CD14-positive monocyte (primary cell): ENCODE measurements at regions not wholly inside any gene's neighbourhood (a gene's known extent, or its start where the extent isn't known, plus 50 kb on each side); places are given as distances from the start of the nearest gene placed in this dataset.

ENCODE experiments used
- DNase-seq, 3 donors: peaks; one replicate each; pipeline ENCODE4 v3.0.0-alpha.2; 2011 to 2022
- H2AFZ ChIP-seq: 2 replicates; pipeline ENCODE4 v1.6.0; 2012; ENCODE audit warnings: mild to moderate bottlenecking, low read depth, low read length, inconsistent platforms; ENCODE audit not compliant: insufficient read depth, poor library complexity, severe bottlenecking
- H3K27ac ChIP-seq, 2 donors: 1 replicate in 1 of 2; 2 replicates in 1 of 2; pipeline ENCODE4 v1.5.1; 2012 to 2013; ENCODE audit warnings: low read length in 2 of 2, control low read depth in 1 of 2, inconsistent platforms in 1 of 2, low read depth in 1 of 2, mild to moderate bottlenecking in 1 of 2
- H3K27me3 ChIP-seq, 2 donors: one replicate each; pipeline versions ENCODE4 v1.6.0 to v1.6.1; 2011 to 2013; ENCODE audit warnings: low read length in 2 of 2; ENCODE audit not compliant: control insufficient read depth in 2 of 2, insufficient read depth in 2 of 2
- H3K36me3 ChIP-seq, 2 donors: replicated peaks in 1 of 2; 1 replicate in 1 of 2; 2 replicates in 1 of 2; pipeline versions ENCODE4 v1.5.1 to v1.6.1; 2012 to 2013; ENCODE audit warnings: low read length in 2 of 2, control low read depth in 1 of 2, inconsistent platforms in 1 of 2, mild to moderate bottlenecking in 1 of 2; ENCODE audit not compliant: insufficient read depth in 2 of 2, control insufficient read depth in 1 of 2
- H3K4me1 ChIP-seq, 2 donors: 1 replicate in 1 of 2; 2 replicates in 1 of 2; pipeline versions ENCODE4 v1.5.1 to v1.6.1; 2012 to 2013; ENCODE audit warnings: low read length in 2 of 2, control low read depth in 1 of 2, inconsistent platforms in 1 of 2, mild to moderate bottlenecking in 1 of 2, moderate library complexity in 1 of 2; ENCODE audit not compliant: insufficient read depth in 2 of 2, control insufficient read depth in 1 of 2
- H3K4me2 ChIP-seq: replicated peaks from 2 replicates; pipeline ENCODE3; 2012; ENCODE audit warnings: low read length, moderate library complexity, mild to moderate bottlenecking; ENCODE audit not compliant: poor library complexity, severe bottlenecking; ENCODE audit errors: extremely low read depth
- H3K4me3 ChIP-seq, 3 experiments: fragments of 200-600 bp in 1 of 3; sonication (generic) in 1 of 3; replicated peaks in 1 of 3; 1 replicate in 2 of 3; 2 replicates in 1 of 3; pipeline ENCODE4 v1.5.1; 2011 to 2013; ENCODE audit warnings: low read length in 3 of 3, mild to moderate bottlenecking in 3 of 3, control low read depth in 2 of 3, low read depth in 2 of 3, inconsistent platforms in 1 of 3, moderate library complexity in 1 of 3
- H3K79me2 ChIP-seq: 2 replicates; pipeline ENCODE4 v1.6.0; 2012; ENCODE audit warnings: mild to moderate bottlenecking, control low read depth, inconsistent platforms, low read length, moderate library complexity; ENCODE audit not compliant: insufficient read depth
- H3K9ac ChIP-seq: 2 replicates; pipeline ENCODE4 v1.6.0; 2017; ENCODE audit warnings: low read length, mild to moderate bottlenecking; ENCODE audit not compliant: insufficient read depth, poor library complexity, severe bottlenecking
- H3K9me3 ChIP-seq, 2 donors: replicated peaks in 1 of 2; 1 replicate in 1 of 2; 2 replicates in 1 of 2; pipeline versions ENCODE4 v1.5.1 to v1.6.1; 2012 to 2013; ENCODE audit warnings: low read length in 2 of 2, control low read depth in 1 of 2; ENCODE audit not compliant: control insufficient read depth in 1 of 2, insufficient read depth in 1 of 2
- H4K20me1 ChIP-seq: 2 replicates; pipeline ENCODE4 v1.6.0; 2012; ENCODE audit warnings: mild to moderate bottlenecking, low read length, control low read depth, moderate library complexity; ENCODE audit not compliant: insufficient read depth
- H3K27ac Mint-ChIP-seq, 7 donors: one replicate each; pipeline ENCODE4 v1.8.0; 2020; ENCODE audit warnings: mild to moderate bottlenecking in 7 of 7, mixed read lengths in 7 of 7, moderate library complexity in 6 of 7, inconsistent platforms in 2 of 7
- H3K27me3 Mint-ChIP-seq, 3 donors: one replicate each; pipeline ENCODE4 v1.8.0; 2021 to 2022; ENCODE audit warnings: low read depth in 3 of 3, mild to moderate bottlenecking in 3 of 3, mixed read lengths in 3 of 3, moderate library complexity in 3 of 3, inconsistent platforms in 1 of 3
- H3K36me3 Mint-ChIP-seq, 2 donors: one replicate each; pipeline ENCODE4 v1.8.0; 2020; ENCODE audit warnings: mixed read lengths in 2 of 2, inconsistent platforms in 1 of 2, mild to moderate bottlenecking in 1 of 2
- H3K4me1 Mint-ChIP-seq: one replicate; pipeline ENCODE4 v1.8.0; 2020; ENCODE audit warnings: mild to moderate bottlenecking, mixed read lengths
- H3K4me3 Mint-ChIP-seq, 2 donors: one replicate each; pipeline ENCODE4 v1.8.0; 2020; ENCODE audit warnings: mild to moderate bottlenecking in 2 of 2, mixed read lengths in 2 of 2, moderate library complexity in 1 of 2
- H3K9me3 Mint-ChIP-seq, 7 donors: one replicate each; pipeline ENCODE4 v1.8.0; 2020 to 2022; ENCODE audit warnings: mixed read lengths in 7 of 7, mild to moderate bottlenecking in 6 of 7, moderate library complexity in 6 of 7, inconsistent platforms in 2 of 7
- CTCF ChIP-seq: fragments of 200-600 bp; IDR thresholded peaks from one replicate; pipeline ENCODE4 v1.8.0; 2022; ENCODE audit warnings: antibody characterized with exemption, mild to moderate bottlenecking
- WGBS: methylation state at CpG from one replicate; pipeline ENCODE4 v1.1.5; 2013; ENCODE audit warnings: missing lambda C conversion rate; ENCODE audit not compliant: insufficient coverage; 5-methylcytosine and 5-hydroxymethylcytosine counted together
- intact Hi-C, 2 donors: fragments of 100-400 bp; cut with micrococcal nuclease; formaldehyde crosslinking; loops; one replicate each; pipeline versions ENCODE4 v1.15.0 to v1.15.1; 2023

GRCh38 chr7:16999541-17000267 lies 117.9 kb upstream of the AGR3 start:
- peak overlapping the region in 1 of 3 experiments; percentile 49 for H3K4me3 ChIP-seq
- H3K9ac ChIP-seq = no peak overlapping the region
- H3K9me3 ChIP-seq = peaks cover 4 to 16% of the 10 kb centered on the region in 2 donors
- H3K4me3 Mint-ChIP-seq = peak overlapping the region in 1 of 2 donors; percentile 49
- no peaks in the 10 kb centered on the region for H3K36me3 ChIP-seq
- H3K27me3 ChIP-seq = no peaks in the 10 kb centered on the region
- H3K36me3 Mint-ChIP-seq = peaks cover 3% of the 10 kb centered on the region in 2 donors
- WGBS = no CpG with 5 or more reads among the region's 1 CpG
- no peaks in the 10 kb centered on the region for H4K20me1 ChIP-seq
- peaks cover 8 to 14% of the 10 kb centered on the region in 2 donors for H3K4me1 ChIP-seq
- intact Hi-C loops = loop anchor here in 1 of 2 donors (10.0 kb wide), 1 partner anchor 65 kb away; no protein-coding TSS in a partner anchor
- no peak for TF ChIP-seq CTCF
- H3K27ac Mint-ChIP-seq = peak overlapping the region; percentile 81 to 95 (median 85)
- peaks cover 13 to 22% (median 19%) of the 10 kb centered on the region in 7 donors for H3K9me3 Mint-ChIP-seq
- H3K27me3 Mint-ChIP-seq = no peaks in the 10 kb centered on the region
- peak; percentile 48 to 73 (median 50) for DNase-seq
- peak overlapping the region in 1 of 2 donors; percentile 78 for H3K27ac ChIP-seq
- H2AFZ ChIP-seq = no peak overlapping the region
- H3K79me2 ChIP-seq = no peaks in the 10 kb centered on the region
- peak overlapping the region; percentile 9 for H3K4me2 ChIP-seq
- H3K4me1 Mint-ChIP-seq = peaks cover 17% of the 10 kb centered on the region

- Mint-ChIP-seq H3K27ac (peak overlapping the region; percentile 4 to 83 (median 31)), H3K27me3 (peaks cover 0 to 3% (median 0%) of the 10 kb centered on the region in 3 donors), H3K4me1 (peaks cover 38% of the 10 kb centered on the region), H3K4me3 (peak overlapping the region in 1 of 2 donors; percentile 24), H3K36me3 (peaks cover 0 to 3% of the 10 kb centered on the region in 2 donors), H3K9me3 (peaks cover 0 to 2% (median 0%) of the 10 kb centered on the region in 7 donors)
- H3K4me1 ChIP-seq = peaks cover 20 to 33% of the 10 kb centered on the region in 2 donors
- no peaks in the 10 kb centered on the region for H3K36me3 ChIP-seq
- H3K79me2 ChIP-seq = no peaks in the 10 kb centered on the region
- H3K9ac ChIP-seq = no peak overlapping the region
- 0% methylated on average over 1 of the region's 4 CpGs for WGBS
- intact Hi-C loops = no loop called here
- TF ChIP-seq CTCF = no peak
- H3K4me2 ChIP-seq = peak overlapping the region; percentile 30
- H3K27me3 ChIP-seq = no peaks in the 10 kb centered on the region
- peak; percentile 12 to 56 (median 45) for DNase-seq
- no peaks in the 10 kb centered on the region for H4K20me1 ChIP-seq
- no peak overlapping the region for H2AFZ ChIP-seq
- peak overlapping the region in 1 of 2 donors; percentile 6 for H3K27ac ChIP-seq
- peak overlapping the region in 1 of 3 experiments; percentile 13 for H3K4me3 ChIP-seq
- H3K9me3 ChIP-seq = no peaks in the 10 kb centered on the region
Observed at GRCh38 chr7:17005271-17005670, 123.5 kb upstream of the AGR3 start.
